Mammary epithelial cell (primary cell): ENCODE measurements at regions not wholly inside any gene's neighbourhood (a gene's known extent, or its start where the extent isn't known, plus 50 kb on each side); places are given as distances from the start of the nearest gene placed in this dataset.

ENCODE experiments used
- EZH2 ChIP-seq: IDR thresholded peaks from 2 replicates; pipeline ENCODE4 v1.6.1; 2012; ENCODE audit warnings: low read length, inconsistent platforms, borderline replicate concordance
- TF ChIP-seq, protein P1 (sequence below), 2 donors: IDR thresholded peaks in 1 of 2; conservative IDR thresholded peaks in 1 of 2; 2 replicates each; pipeline ENCODE4 v1.5.1; 2011 to 2012; ENCODE audit warnings: inconsistent platforms in 2 of 2, low read length in 2 of 2, mild to moderate bottlenecking in 2 of 2, control low read depth in 1 of 2, low read depth in 1 of 2; ENCODE audit not compliant: insufficient read depth in 1 of 2; ENCODE audit errors: extremely low read depth in 1 of 2

DNA sequence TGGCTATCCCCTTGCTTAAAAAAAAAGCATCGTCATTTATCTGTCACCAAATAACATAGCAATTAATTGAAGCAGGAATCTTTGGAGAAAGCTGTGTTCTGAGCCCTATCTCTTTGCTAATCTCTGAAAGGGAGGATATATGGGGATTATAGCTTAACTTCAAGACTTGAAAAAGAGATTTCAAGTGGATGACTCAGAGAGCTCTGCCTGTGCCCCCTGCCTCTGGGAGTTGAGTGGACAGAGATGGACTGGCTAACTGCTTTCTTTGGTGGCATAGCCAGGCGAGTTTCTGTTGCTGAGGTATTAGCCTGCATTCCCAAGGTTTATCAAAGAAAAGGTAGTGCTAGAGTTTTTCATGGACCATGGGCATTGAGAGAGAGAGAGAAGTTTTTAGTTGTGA is 91.6 kb downstream of the DDIT4L start:
- TF ChIP-seq, protein P1, sequence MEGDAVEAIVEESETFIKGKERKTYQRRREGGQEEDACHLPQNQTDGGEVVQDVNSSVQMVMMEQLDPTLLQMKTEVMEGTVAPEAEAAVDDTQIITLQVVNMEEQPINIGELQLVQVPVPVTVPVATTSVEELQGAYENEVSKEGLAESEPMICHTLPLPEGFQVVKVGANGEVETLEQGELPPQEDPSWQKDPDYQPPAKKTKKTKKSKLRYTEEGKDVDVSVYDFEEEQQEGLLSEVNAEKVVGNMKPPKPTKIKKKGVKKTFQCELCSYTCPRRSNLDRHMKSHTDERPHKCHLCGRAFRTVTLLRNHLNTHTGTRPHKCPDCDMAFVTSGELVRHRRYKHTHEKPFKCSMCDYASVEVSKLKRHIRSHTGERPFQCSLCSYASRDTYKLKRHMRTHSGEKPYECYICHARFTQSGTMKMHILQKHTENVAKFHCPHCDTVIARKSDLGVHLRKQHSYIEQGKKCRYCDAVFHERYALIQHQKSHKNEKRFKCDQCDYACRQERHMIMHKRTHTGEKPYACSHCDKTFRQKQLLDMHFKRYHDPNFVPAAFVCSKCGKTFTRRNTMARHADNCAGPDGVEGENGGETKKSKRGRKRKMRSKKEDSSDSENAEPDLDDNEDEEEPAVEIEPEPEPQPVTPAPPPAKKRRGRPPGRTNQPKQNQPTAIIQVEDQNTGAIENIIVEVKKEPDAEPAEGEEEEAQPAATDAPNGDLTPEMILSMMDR (conservative IDR thresholded peaks at IDR 0.05 in 1 of 2, IDR thresholded peaks at IDR 0.05 in 1 of 2; ENCODE audit: extremely low read depth in 1 of 2, insufficient read depth in 1 of 2, low read depth in 1 of 2, low read length in 2 of 2) = no peak
- no peak for TF ChIP-seq EZH2
